Skeletal muscle satellite cell (primary cell): ENCODE measurements at regions not wholly inside any gene's neighbourhood (a gene's known extent, or its start where the extent isn't known, plus 50 kb on each side); places are given as distances from the start of the nearest gene placed in this dataset.

Source experiments
- H3K27me3 ChIP-seq: 2 replicates; pipeline ENCODE4 v1.7.0; 2013; ENCODE audit warnings: low read length; ENCODE audit not compliant: control insufficient read depth, insufficient read depth
- H3K36me3 ChIP-seq: 2 replicates; pipeline ENCODE4 v1.7.0; 2013; ENCODE audit warnings: mild to moderate bottlenecking, control low read depth, low read length; ENCODE audit not compliant: insufficient read depth
- H3K4me1 ChIP-seq: 2 replicates; pipeline ENCODE4 v1.7.0; 2013; ENCODE audit warnings: low read length; ENCODE audit not compliant: control insufficient read depth, insufficient read depth
- H3K4me2 ChIP-seq: 2 replicates; pipeline ENCODE4 v1.7.0; 2013; ENCODE audit warnings: mild to moderate bottlenecking, low read length
- H3K4me3 ChIP-seq: 2 replicates; pipeline ENCODE4 v1.7.0; 2013; ENCODE audit warnings: low read length
- H3K9ac ChIP-seq: 2 replicates; pipeline ENCODE4 v1.7.0; 2013; ENCODE audit warnings: mild to moderate bottlenecking, low read depth, low read length, moderate library complexity
- H3K9me3 ChIP-seq: replicated peaks from 2 replicates; pipeline ENCODE4 v1.7.0; 2013; ENCODE audit warnings: mild to moderate bottlenecking, control low read depth, low read length

GRCh38 chr2:237159006-237159911 lies 73.6 kb downstream of the COPS8 start:
- Histone ChIP-seq H3K27me3 (no peaks in the 10 kb centered on the region), H3K4me3 (no peak overlapping the region), H3K9ac (peak overlapping the region; percentile 18), H3K9me3 (no peaks in the 10 kb centered on the region), H3K4me1 (peaks cover 53% of the 10 kb centered on the region), H3K4me2 (no peak overlapping the region), H3K36me3 (no peaks in the 10 kb centered on the region)

GRCh38 chr2:237160271-237160919 lies 74.7 kb downstream of the COPS8 start:
- Histone ChIP-seq H3K4me3 (no peak overlapping the region), H3K9ac (no peak overlapping the region), H3K4me1 (peaks cover 54% of the 10 kb centered on the region), H3K36me3 (no peaks in the 10 kb centered on the region), H3K9me3 (no peaks in the 10 kb centered on the region), H3K27me3 (no peaks in the 10 kb centered on the region), H3K4me2 (no peak overlapping the region)

GRCh38 chr2:237161189-237161588 lies 75.5 kb downstream of the COPS8 start:
- Histone ChIP-seq H3K9ac (no peak overlapping the region), H3K4me2 (no peak overlapping the region), H3K4me1 (peaks cover 46% of the 10 kb centered on the region), H3K27me3 (no peaks in the 10 kb centered on the region), H3K9me3 (no peaks in the 10 kb centered on the region), H3K36me3 (no peaks in the 10 kb centered on the region), H3K4me3 (no peak overlapping the region)

- H3K27me3 ChIP-seq = no peaks in the 10 kb centered on the region
- H3K36me3 ChIP-seq = no peaks in the 10 kb centered on the region
- H3K9me3 ChIP-seq = no peaks in the 10 kb centered on the region
- H3K4me2 ChIP-seq = no peak overlapping the region
- H3K4me3 ChIP-seq = no peak overlapping the region
- H3K9ac ChIP-seq = no peak overlapping the region
- H3K4me1 ChIP-seq = peaks cover 29% of the 10 kb centered on the region
Observed at GRCh38 chr2:237162959-237163358, 77.3 kb downstream of the COPS8 start.

- Histone ChIP-seq H3K9ac (no peak overlapping the region), H3K4me1 (peaks cover 17% of the 10 kb centered on the region), H3K4me2 (no peak overlapping the region), H3K9me3 (no peaks in the 10 kb centered on the region), H3K27me3 (no peaks in the 10 kb centered on the region), H3K36me3 (no peaks in the 10 kb centered on the region), H3K4me3 (no peak overlapping the region)
Observed at GRCh38 chr2:237164474-237165042, 78.9 kb downstream of the COPS8 start.

- H3K4me2 ChIP-seq = no peak overlapping the region
- no peaks in the 10 kb centered on the region for H3K27me3 ChIP-seq
- H3K4me3 ChIP-seq = no peak overlapping the region
- no peak overlapping the region for H3K9ac ChIP-seq
- H3K36me3 ChIP-seq = no peaks in the 10 kb centered on the region
- no peaks in the 10 kb centered on the region for H3K9me3 ChIP-seq
- peaks cover 8% of the 10 kb centered on the region for H3K4me1 ChIP-seq
Observed at GRCh38 chr2:237165405-237166276, 80.0 kb downstream of the COPS8 start.

GRCh38 chr2:237167038-237167437 lies 81.3 kb downstream of the COPS8 start:
- no peaks in the 10 kb centered on the region for H3K36me3 ChIP-seq
- no peak overlapping the region for H3K9ac ChIP-seq
- no peaks in the 10 kb centered on the region for H3K9me3 ChIP-seq
- peaks cover 18% of the 10 kb centered on the region for H3K4me1 ChIP-seq
- no peaks in the 10 kb centered on the region for H3K27me3 ChIP-seq
- H3K4me3 ChIP-seq = no peak overlapping the region
- no peak overlapping the region for H3K4me2 ChIP-seq

- H3K4me3 ChIP-seq = no peak overlapping the region
- no peaks in the 10 kb centered on the region for H3K27me3 ChIP-seq
- no peaks in the 10 kb centered on the region for H3K36me3 ChIP-seq
- H3K4me1 ChIP-seq = peaks cover 23% of the 10 kb centered on the region
- H3K9ac ChIP-seq = no peak overlapping the region
- no peak overlapping the region for H3K4me2 ChIP-seq
- no peaks in the 10 kb centered on the region for H3K9me3 ChIP-seq
Observed at GRCh38 chr2:237167934-237168333, 82.2 kb downstream of the COPS8 start.

- Histone ChIP-seq H3K9ac (no peak overlapping the region), H3K4me1 (peaks cover 17% of the 10 kb centered on the region), H3K27me3 (no peaks in the 10 kb centered on the region), H3K4me3 (no peak overlapping the region), H3K36me3 (no peaks in the 10 kb centered on the region), H3K9me3 (peaks cover 3% of the 10 kb centered on the region), H3K4me2 (no peak overlapping the region)
Observed at GRCh38 chr2:237170020-237170419, 84.3 kb downstream of the COPS8 start.

GRCh38 chr2:237171396-237171795 lies 85.7 kb downstream of the COPS8 start:
- peaks cover 15% of the 10 kb centered on the region for H3K4me1 ChIP-seq
- H3K27me3 ChIP-seq = no peaks in the 10 kb centered on the region
- H3K9me3 ChIP-seq = peaks cover 3% of the 10 kb centered on the region
- peak overlapping the region; percentile 68 for H3K9ac ChIP-seq
- H3K4me2 ChIP-seq = peak overlapping the region; percentile 76
- H3K4me3 ChIP-seq = peak overlapping the region; percentile 34
- no peaks in the 10 kb centered on the region for H3K36me3 ChIP-seq

- H3K9ac ChIP-seq = peak overlapping the region; percentile 68
- peaks cover 15% of the 10 kb centered on the region for H3K4me1 ChIP-seq
- no peak overlapping the region for H3K4me3 ChIP-seq
- H3K9me3 ChIP-seq = peaks cover 3% of the 10 kb centered on the region
- no peaks in the 10 kb centered on the region for H3K36me3 ChIP-seq
- H3K4me2 ChIP-seq = peak overlapping the region; percentile 76
- H3K27me3 ChIP-seq = no peaks in the 10 kb centered on the region
Observed at GRCh38 chr2:237171881-237172280, 86.2 kb downstream of the COPS8 start.
